ENCODE measurements at regions not wholly inside any gene's neighbourhood (a gene's known extent, or its start where the extent isn't known, plus 50 kb on each side); places are given as distances from the start of the nearest gene placed in this dataset.

GRCh38 chr13:39945226-39945625, 289.8 kb downstream of the COG6 start (continued):
- no peak for TF ChIP-seq SIN3A (IDR thresholded peaks at IDR 0.05; ENCODE audit: low read depth, low read length)
- no peak for TF ChIP-seq EED (IDR thresholded peaks at IDR 0.05; ENCODE audit: low read depth)
- TF ChIP-seq RUNX3 (IDR thresholded peaks at IDR 0.05; ENCODE audit: low read length) = no peak
- TF ChIP-seq CHD1 (IDR thresholded peaks at IDR 0.05; ENCODE audit: low read depth, low read length) = no peak
- no peak for TF ChIP-seq CHD2 (IDR thresholded peaks at IDR 0.05; ENCODE audit: borderline replicate concordance, low read depth, low read length)
- no peak for TF ChIP-seq SMAD5 (IDR thresholded peaks at IDR 0.05; ENCODE audit: low read depth)
- no peak for TF ChIP-seq IKZF2 (IDR thresholded peaks at IDR 0.05)
- TF ChIP-seq, protein P1, sequence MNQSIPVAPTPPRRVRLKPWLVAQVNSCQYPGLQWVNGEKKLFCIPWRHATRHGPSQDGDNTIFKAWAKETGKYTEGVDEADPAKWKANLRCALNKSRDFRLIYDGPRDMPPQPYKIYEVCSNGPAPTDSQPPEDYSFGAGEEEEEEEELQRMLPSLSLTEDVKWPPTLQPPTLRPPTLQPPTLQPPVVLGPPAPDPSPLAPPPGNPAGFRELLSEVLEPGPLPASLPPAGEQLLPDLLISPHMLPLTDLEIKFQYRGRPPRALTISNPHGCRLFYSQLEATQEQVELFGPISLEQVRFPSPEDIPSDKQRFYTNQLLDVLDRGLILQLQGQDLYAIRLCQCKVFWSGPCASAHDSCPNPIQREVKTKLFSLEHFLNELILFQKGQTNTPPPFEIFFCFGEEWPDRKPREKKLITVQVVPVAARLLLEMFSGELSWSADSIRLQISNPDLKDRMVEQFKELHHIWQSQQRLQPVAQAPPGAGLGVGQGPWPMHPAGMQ (IDR thresholded peaks at IDR 0.05; ENCODE audit: borderline replicate concordance) = no peak

GRCh38 chr13:39946769-39947168, 291.3 kb downstream of the COG6 start:
- SMC1A ChIA-PET (ENCODE audit: uncharacterized antibody, unreplicated experiment) = no interaction called here
- H2AFZ ChIP-seq (ENCODE audit: control insufficient read depth, low read depth, low read length) = no peak overlapping the region
- RAD21 ChIA-PET (ENCODE audit: unreplicated experiment) = no interaction called here
- no peaks in the 10 kb centered on the region; a peak in 1 of 4 replicates for H3K27me3 ChIP-seq (replicated peaks in 1 of 2; ENCODE audit: control insufficient read depth in 2 of 2, insufficient read depth in 2 of 2, low read length in 1 of 2)
- no peak overlapping the region for H3K9ac ChIP-seq (ENCODE audit: control insufficient read depth, insufficient read depth, low read length)
- H3K4me2 ChIP-seq (ENCODE audit: control insufficient read depth, insufficient read depth) = no peak overlapping the region
- no peak for DNase-seq (ENCODE audit: low read depth, low spot score)
- no peak overlapping the region for H3K4me3 ChIP-seq
- H3K79me2 ChIP-seq (ENCODE audit: control insufficient read depth, insufficient read depth, low read length) = no peaks in the 10 kb centered on the region
- H3K4me1 ChIP-seq (ENCODE audit: control insufficient read depth, insufficient read depth, low read length) = no peaks in the 10 kb centered on the region
- BruUV-seq (replicated peaks) = no TSS peak
- no peak overlapping the region for H3K27ac ChIP-seq (ENCODE audit: control insufficient read depth, insufficient read depth)
- POLR2A ChIA-PET = no interaction called here
- FAIRE-seq = no peak
- no peaks in the 10 kb centered on the region; the same call in 2 of the 3 replicates for H3K9me3 ChIP-seq (replicated peaks; ENCODE audit: control insufficient read depth, insufficient read depth, low read length)
- intact Hi-C loops (cut with micrococcal nuclease; ENCODE audit: unreplicated experiment) = loop anchor here (10.0 kb wide), 1 partner anchor 262 kb away; no protein-coding TSS in a partner anchor
- CTCF ChIA-PET = interaction anchor here (1.5 kb wide), 1 partner anchor 261 kb away, joined by 4 read pairs; no protein-coding TSS in a partner anchor
- WGBS (ENCODE audit: insufficient coverage, insufficient replicate concordance, low lambda C conversion rate, missing lambda C conversion rate) = 96% methylated on average over 1 of the region's 1 CpG
- in situ Hi-C loops (cut with MboI) = loop anchor here (5.0 kb wide), 1 partner anchor 731 kb away; no protein-coding TSS in a partner anchor
- no peaks in the 10 kb centered on the region for H3K36me3 ChIP-seq (ENCODE audit: control insufficient read depth in 2 of 2, insufficient read depth in 2 of 2, low read length in 1 of 2)
- ATAC-seq = no peak
- no peaks in the 10 kb centered on the region for H4K20me1 ChIP-seq (ENCODE audit: control insufficient read depth, insufficient read depth)
- TF ChIP-seq, protein P2, sequence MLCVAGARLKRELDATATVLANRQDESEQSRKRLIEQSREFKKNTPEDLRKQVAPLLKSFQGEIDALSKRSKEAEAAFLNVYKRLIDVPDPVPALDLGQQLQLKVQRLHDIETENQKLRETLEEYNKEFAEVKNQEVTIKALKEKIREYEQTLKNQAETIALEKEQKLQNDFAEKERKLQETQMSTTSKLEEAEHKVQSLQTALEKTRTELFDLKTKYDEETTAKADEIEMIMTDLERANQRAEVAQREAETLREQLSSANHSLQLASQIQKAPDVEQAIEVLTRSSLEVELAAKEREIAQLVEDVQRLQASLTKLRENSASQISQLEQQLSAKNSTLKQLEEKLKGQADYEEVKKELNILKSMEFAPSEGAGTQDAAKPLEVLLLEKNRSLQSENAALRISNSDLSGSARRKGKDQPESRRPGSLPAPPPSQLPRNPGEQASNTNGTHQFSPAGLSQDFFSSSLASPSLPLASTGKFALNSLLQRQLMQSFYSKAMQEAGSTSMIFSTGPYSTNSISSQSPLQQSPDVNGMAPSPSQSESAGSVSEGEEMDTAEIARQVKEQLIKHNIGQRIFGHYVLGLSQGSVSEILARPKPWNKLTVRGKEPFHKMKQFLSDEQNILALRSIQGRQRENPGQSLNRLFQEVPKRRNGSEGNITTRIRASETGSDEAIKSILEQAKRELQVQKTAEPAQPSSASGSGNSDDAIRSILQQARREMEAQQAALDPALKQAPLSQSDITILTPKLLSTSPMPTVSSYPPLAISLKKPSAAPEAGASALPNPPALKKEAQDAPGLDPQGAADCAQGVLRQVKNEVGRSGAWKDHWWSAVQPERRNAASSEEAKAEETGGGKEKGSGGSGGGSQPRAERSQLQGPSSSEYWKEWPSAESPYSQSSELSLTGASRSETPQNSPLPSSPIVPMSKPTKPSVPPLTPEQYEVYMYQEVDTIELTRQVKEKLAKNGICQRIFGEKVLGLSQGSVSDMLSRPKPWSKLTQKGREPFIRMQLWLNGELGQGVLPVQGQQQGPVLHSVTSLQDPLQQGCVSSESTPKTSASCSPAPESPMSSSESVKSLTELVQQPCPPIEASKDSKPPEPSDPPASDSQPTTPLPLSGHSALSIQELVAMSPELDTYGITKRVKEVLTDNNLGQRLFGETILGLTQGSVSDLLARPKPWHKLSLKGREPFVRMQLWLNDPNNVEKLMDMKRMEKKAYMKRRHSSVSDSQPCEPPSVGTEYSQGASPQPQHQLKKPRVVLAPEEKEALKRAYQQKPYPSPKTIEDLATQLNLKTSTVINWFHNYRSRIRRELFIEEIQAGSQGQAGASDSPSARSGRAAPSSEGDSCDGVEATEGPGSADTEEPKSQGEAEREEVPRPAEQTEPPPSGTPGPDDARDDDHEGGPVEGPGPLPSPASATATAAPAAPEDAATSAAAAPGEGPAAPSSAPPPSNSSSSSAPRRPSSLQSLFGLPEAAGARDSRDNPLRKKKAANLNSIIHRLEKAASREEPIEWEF (IDR thresholded peaks at IDR 0.05; ENCODE audit: insufficient replicate concordance, low read depth, low read length) = no peak
- no peak for TF ChIP-seq MYC (IDR thresholded peaks at IDR 0.05; ENCODE audit: insufficient read depth, insufficient read length, insufficient replicate concordance, low read length, severe bottlenecking)
- TF ChIP-seq NFXL1 (IDR thresholded peaks at IDR 0.05; ENCODE audit: borderline replicate concordance) = no peak
- no peak for TF ChIP-seq EP300 (IDR thresholded peaks at IDR 0.05; ENCODE audit: borderline replicate concordance in 1 of 2, control insufficient read depth in 1 of 2, low read depth in 2 of 2, low read length in 2 of 2)
- no peak for TF ChIP-seq IRF4 (IDR thresholded peaks at IDR 0.05; ENCODE audit: low read depth, low read length)
- no peak for TF ChIP-seq TBL1XR1 (IDR thresholded peaks at IDR 0.05; ENCODE audit: low read depth, low read length)
- no peak for TF ChIP-seq SRF (IDR thresholded peaks at IDR 0.05; ENCODE audit: low read depth in 2 of 2, low read length in 2 of 2)
- TF ChIP-seq, protein P3, sequence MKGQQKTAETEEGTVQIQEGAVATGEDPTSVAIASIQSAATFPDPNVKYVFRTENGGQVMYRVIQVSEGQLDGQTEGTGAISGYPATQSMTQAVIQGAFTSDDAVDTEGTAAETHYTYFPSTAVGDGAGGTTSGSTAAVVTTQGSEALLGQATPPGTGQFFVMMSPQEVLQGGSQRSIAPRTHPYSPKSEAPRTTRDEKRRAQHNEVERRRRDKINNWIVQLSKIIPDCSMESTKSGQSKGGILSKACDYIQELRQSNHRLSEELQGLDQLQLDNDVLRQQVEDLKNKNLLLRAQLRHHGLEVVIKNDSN (IDR thresholded peaks at IDR 0.05; ENCODE audit: borderline replicate concordance, extremely low read length, insufficient read depth, low read depth, low read length) = no peak
